Right cardiac atrium (tissue), 5 donors: ENCODE measurements at regions not wholly inside any gene's neighbourhood (a gene's known extent, or its start where the extent isn't known, plus 50 kb on each side); places are given as distances from the start of the nearest gene placed in this dataset.

ENCODE experiments used
- ATAC-seq, 2 donors: fragments of 200-7000 bp; cut with Tn5 transposase; one replicate each; pipeline versions ENCODE4 v1.8.0 to v1.9.1; 2020; ENCODE audit warnings: moderate library complexity in 2 of 2, mild to moderate bottlenecking in 1 of 2
- DNase-seq, 3 donors: peaks; one replicate each; pipeline ENCODE4 v3.0.0-alpha.2; 2020
- H3K27ac ChIP-seq: one replicate; pipeline ENCODE4 v1.5.1; 2013; ENCODE audit warnings: mild to moderate bottlenecking, low read length, control low read depth, moderate library complexity
- H3K27me3 ChIP-seq: one replicate; pipeline ENCODE4 v1.6.1; 2013; ENCODE audit not compliant: control insufficient read depth, insufficient read depth
- H3K4me1 ChIP-seq: one replicate; pipeline ENCODE4 v1.6.1; 2013; ENCODE audit warnings: low read length; ENCODE audit not compliant: control insufficient read depth, insufficient read depth
- H3K4me3 ChIP-seq: one replicate; pipeline ENCODE4 v1.5.1; 2013; ENCODE audit warnings: low read length, control low read depth
- H3K9me3 ChIP-seq: one replicate; pipeline ENCODE4 v1.6.1; 2013; ENCODE audit warnings: low read length; ENCODE audit not compliant: control insufficient read depth
- WGBS: extraction: QIAGEN DNeasy Blood & Tissue Kit; methylation state at CpG from one replicate; pipeline ENCODE4 v1.1.7; 2013; 5-methylcytosine and 5-hydroxymethylcytosine counted together
- intact Hi-C, 4 donors: fragments of 100-400 bp; cut with DNase I; formaldehyde crosslinking; loops; one replicate each; pipeline versions ENCODE4 v1.11.0 to v1.14.0; 2022 to 2023
- donor health status: healthy with polysubstance abuse.
- donor health status: DM: no; HTN: yes; CAD: no.
- donor health status: DM: no; HTN: no; CAD: no.
- donor health status: DM: no; HTN: yes; CAD: no; lungs with severe emphysema.
- donor health status: DM: yes; HTN: yes; CAD: no.

DNA sequence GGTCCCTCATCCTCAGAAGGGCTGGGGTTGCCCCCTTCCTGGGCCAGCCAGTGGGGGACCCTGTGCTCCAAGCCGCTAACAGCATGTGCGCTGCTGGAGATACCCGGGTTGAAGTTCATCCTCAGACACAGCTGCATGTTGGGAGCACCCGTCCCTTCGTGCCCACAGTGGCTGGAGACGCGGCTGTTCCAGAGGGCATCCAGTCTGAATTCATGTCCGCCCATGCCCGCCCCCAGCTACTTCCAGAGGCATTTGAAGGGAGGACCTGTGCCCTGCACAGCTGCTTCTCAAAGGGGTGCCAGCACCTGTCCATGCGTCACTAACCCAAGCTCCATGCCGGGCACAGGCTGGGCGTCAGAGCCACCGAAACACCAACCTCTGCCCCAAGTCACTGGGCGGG, 68.1 kb upstream of the ADGRA1 start:
- no peak for ATAC-seq
- Histone ChIP-seq H3K9me3 (no peaks in the 10 kb centered on the region), H3K4me3 (no peak overlapping the region), H3K4me1 (no peaks in the 10 kb centered on the region), H3K27me3 (no peaks in the 10 kb centered on the region), H3K27ac (no peak overlapping the region)
- 96% methylated on average over 14 of the region's 14 CpGs for WGBS
- intact Hi-C loops, result no loop called here
- peak; percentile 6 to 34 (median 18) for DNase-seq

- Histone ChIP-seq H3K4me1 (no peaks in the 10 kb centered on the region), H3K27ac (no peak overlapping the region), H3K4me3 (no peak overlapping the region), H3K27me3 (no peaks in the 10 kb centered on the region), H3K9me3 (no peaks in the 10 kb centered on the region)
- intact Hi-C loops, result no loop called here
- 88% methylated on average over 17 of the region's 17 CpGs for WGBS
- peak; percentile 6 to 37 (median 27) for DNase-seq
- no peak for ATAC-seq
Measured at GRCh38 chr10:133019191-133019590, 68.5 kb upstream of the ADGRA1 start.

GRCh38 chr10:133018491-133018890, 69.2 kb upstream of the ADGRA1 start:
- intact Hi-C loops, result no loop called here
- DNase-seq (peak; percentile 11 to 48 (median 32)), ATAC-seq (no peak)
- WGBS, result 87% methylated on average over 24 of the region's 24 CpGs
- no peak overlapping the region for H3K27ac ChIP-seq
- H3K9me3 ChIP-seq, result no peaks in the 10 kb centered on the region
- no peaks in the 10 kb centered on the region for H3K4me1 ChIP-seq
- no peaks in the 10 kb centered on the region for H3K27me3 ChIP-seq
- no peak overlapping the region for H3K4me3 ChIP-seq

GRCh38 chr10:133017203-133017601, 70.5 kb upstream of the ADGRA1 start:
- H3K27ac ChIP-seq, result no peak overlapping the region
- no peaks in the 10 kb centered on the region for H3K9me3 ChIP-seq
- DNase-seq (peak; percentile 8 to 47 (median 44)), ATAC-seq (no peak)
- H3K27me3 ChIP-seq, result no peaks in the 10 kb centered on the region
- no peak overlapping the region for H3K4me3 ChIP-seq
- H3K4me1 ChIP-seq, result no peaks in the 10 kb centered on the region
- intact Hi-C loops, result no loop called here
- 94% methylated on average over 27 of the region's 27 CpGs for WGBS

GRCh38 chr10:133016493-133017202, 71.1 kb upstream of the ADGRA1 start:
- DNase-seq (peak; percentile 5 to 28 (median 10)), ATAC-seq (no peak)
- intact Hi-C loops, result no loop called here

GRCh38 chr10:133015816-133016462, 71.8 kb upstream of the ADGRA1 start:
- H3K4me1 ChIP-seq, result no peaks in the 10 kb centered on the region
- no peaks in the 10 kb centered on the region for H3K27me3 ChIP-seq
- whole genome bisulfite sequencing, result 90% methylated on average over 34 of the region's 34 CpGs
- intact Hi-C loops, result no loop called here
- H3K27ac ChIP-seq, result no peak overlapping the region
- DNase-seq (peak; percentile 3 to 40 (median 22)), ATAC-seq (no peak)
- H3K9me3 ChIP-seq, result no peaks in the 10 kb centered on the region
- H3K4me3 ChIP-seq, result no peak overlapping the region

More at GRCh38 chr10:133016493-133017202, 71.1 kb upstream of the ADGRA1 start:
- H3K4me3 ChIP-seq, result no peak overlapping the region
- no peaks in the 10 kb centered on the region for H3K27me3 ChIP-seq
- no peaks in the 10 kb centered on the region for H3K4me1 ChIP-seq
- H3K27ac ChIP-seq, result no peak overlapping the region
- WGBS, result 94% methylated on average over 45 of the region's 45 CpGs
- H3K9me3 ChIP-seq, result no peaks in the 10 kb centered on the region

DNA sequence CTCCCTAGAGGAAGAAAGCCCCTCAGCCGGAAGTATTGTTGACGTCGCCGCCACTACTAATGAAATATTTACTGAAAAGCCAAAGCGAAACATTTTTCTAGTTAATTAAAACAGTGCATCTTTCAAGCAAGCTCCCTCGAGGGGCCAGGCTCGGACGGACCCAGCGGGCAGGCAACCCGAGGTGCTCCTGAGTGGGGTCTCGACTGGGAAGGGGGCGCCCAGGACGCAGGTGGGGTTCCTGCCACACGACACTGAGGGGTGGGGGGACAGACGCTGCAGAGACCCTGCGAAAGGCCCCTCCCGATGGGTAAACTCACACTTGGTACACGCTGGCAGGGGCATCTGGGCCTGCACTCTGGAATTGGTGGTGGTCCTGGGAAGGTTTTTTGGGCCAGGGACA, 72.4 kb upstream of the ADGRA1 start:
- H3K9me3 ChIP-seq, result no peaks in the 10 kb centered on the region
- no peak overlapping the region for H3K27ac ChIP-seq
- WGBS, result 88% methylated on average over 18 of the region's 18 CpGs
- no peaks in the 10 kb centered on the region for H3K4me1 ChIP-seq
- DNase-seq, result peak in 2 of 3 donors; percentile 20 to 51
- ATAC-seq, result no peak
- no peaks in the 10 kb centered on the region for H3K27me3 ChIP-seq
- H3K4me3 ChIP-seq, result no peak overlapping the region
- intact Hi-C loops, result no loop called here

DNA sequence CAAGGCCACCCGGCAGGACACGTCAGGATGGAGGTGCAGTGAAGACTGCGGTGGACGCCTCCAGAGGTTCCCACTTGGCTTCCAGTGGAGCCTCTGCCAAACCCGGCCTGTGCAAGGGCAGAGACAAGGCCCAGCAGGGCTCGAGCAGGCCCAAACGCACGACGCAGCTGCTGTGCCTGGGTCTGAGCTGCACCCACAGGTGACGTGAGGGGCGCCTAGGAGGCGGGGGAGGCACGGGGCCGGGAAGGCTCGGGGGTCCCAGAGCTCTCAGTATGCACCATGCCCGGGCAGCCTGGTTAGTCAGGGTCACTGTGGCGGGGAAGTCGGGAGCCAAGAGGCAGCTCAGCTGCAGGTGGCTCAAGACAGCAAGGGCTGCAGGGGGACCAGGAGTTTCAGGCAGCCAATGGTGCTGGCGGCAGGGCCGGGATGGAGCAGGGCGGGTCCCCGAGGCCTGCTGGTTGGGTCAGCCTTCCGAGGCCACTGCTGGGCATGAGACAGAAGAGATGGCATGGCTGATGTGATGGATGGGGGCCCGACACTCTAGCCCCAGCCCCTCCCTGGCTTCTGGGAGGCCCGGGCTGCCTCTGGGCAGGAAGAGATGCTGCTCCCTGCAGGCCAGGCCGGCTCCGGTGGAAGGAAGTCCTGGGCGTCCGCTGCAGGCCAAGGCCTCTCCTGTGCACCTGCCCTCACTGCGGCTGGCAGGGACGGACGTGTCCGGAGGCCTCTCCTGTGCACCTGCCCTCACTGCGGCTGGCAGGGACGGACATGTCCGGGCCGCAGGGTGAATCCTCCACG, 72.2 kb upstream of the CFAP46 start:
- Histone ChIP-seq H3K27ac (no peak overlapping the region), H3K27me3 (no peaks in the 10 kb centered on the region), H3K4me3 (no peak overlapping the region), H3K4me1 (no peaks in the 10 kb centered on the region), H3K9me3 (no peaks in the 10 kb centered on the region)
- DNase-seq, result peak; percentile 14 to 54 (median 49)
- WGBS, result 83% methylated on average over 38 of the region's 38 CpGs
- intact Hi-C loops, result no loop called here
- ATAC-seq, result no peak

- intact Hi-C loops, result no loop called here
- Histone ChIP-seq H3K27ac (no peak overlapping the region), H3K4me3 (no peak overlapping the region), H3K4me1 (no peaks in the 10 kb centered on the region), H3K27me3 (no peaks in the 10 kb centered on the region), H3K9me3 (no peaks in the 10 kb centered on the region)
- ATAC-seq, result no peak
- 70% methylated on average over 18 of the region's 18 CpGs for WGBS
- peak; percentile 37 to 79 (median 69) for DNase-seq
Measured at GRCh38 chr10:133013463-133013862, 71.1 kb upstream of the CFAP46 start.

- no peak overlapping the region for H3K27ac ChIP-seq
Measured at GRCh38 chr10:133012573-133013359, 70.4 kb upstream of the CFAP46 start.

More at GRCh38 chr10:133012573-133013359, 70.4 kb upstream of the CFAP46 start:
- intact Hi-C loops, result no loop called here
- Histone ChIP-seq H3K4me3 (no peak overlapping the region), H3K4me1 (no peaks in the 10 kb centered on the region), H3K9me3 (no peaks in the 10 kb centered on the region), H3K27me3 (no peaks in the 10 kb centered on the region)
- DNase-seq (peak; percentile 57 to 76 (median 67)), ATAC-seq (no peak)
- WGBS, result 89% methylated on average over 58 of the region's 58 CpGs
